HCT116 (cell line): ENCODE measurements at regions not wholly inside any gene's neighbourhood (a gene's known extent, or its start where the extent isn't known, plus 50 kb on each side); places are given as distances from the start of the nearest gene placed in this dataset.
"Not testable (repeated sequence)": the region's sequence is repeated elsewhere in the genome, so short reads cannot be mapped to it uniquely, and the experiment has no call there.

ENCODE experiments used
- CTCF ChIP-seq, 3 experiments: fragments of 200-600 bp in 1 of 3; sonication (generic) in 1 of 3; IDR thresholded peaks in 2 of 3; conservative IDR thresholded peaks in 1 of 3; 2 replicates each; pipeline ENCODE4 v1.5.1; 2012 to 2017; ENCODE audit warnings: low read depth in 2 of 3, low read length in 2 of 3, antibody characterized with exemption in 1 of 3, borderline replicate concordance in 1 of 3, control low read depth in 1 of 3, mild to moderate bottlenecking in 1 of 3, mixed read lengths in 1 of 3, mixed run types in 1 of 3, moderate library complexity in 1 of 3; ENCODE audit not compliant: insufficient read depth in 1 of 3
- MAX ChIP-seq: IDR thresholded peaks from 2 replicates; pipeline ENCODE4 v1.6.1; 2012
- POLR2A ChIP-seq: IDR thresholded peaks from 2 replicates; pipeline ENCODE4 v1.7.0; 2011; ENCODE audit warnings: borderline replicate concordance; ENCODE audit not compliant: insufficient read depth, insufficient read length; ENCODE audit errors: extremely low read depth
- POLR2AphosphoS5 ChIP-seq: IDR thresholded peaks from 2 replicates; pipeline ENCODE4 v1.6.1; 2011; ENCODE audit warnings: mild to moderate bottlenecking, low read depth, low read length, moderate library complexity
- YY1 ChIP-seq: IDR thresholded peaks from 2 replicates; pipeline ENCODE4 v1.6.1; 2011; ENCODE audit warnings: low read length, low read depth, moderate library complexity, mild to moderate bottlenecking; ENCODE audit not compliant: insufficient replicate concordance; ENCODE audit errors: extremely low read depth

GRCh38 chr1:223936592-223936991 is 90.8 kb upstream of the TP53BP2 start:
- not testable (repeated sequence) for TF ChIP-seq CTCF (IDR thresholded peaks at IDR 0.05 in 2 of 3, conservative IDR thresholded peaks at IDR 0.05 in 1 of 3; ENCODE audit: borderline replicate concordance in 1 of 3, insufficient read depth in 1 of 3, low read depth in 2 of 3, low read length in 2 of 3); YY1; POLR2AphosphoS5; POLR2A; MAX
